T1000 (cell line): ENCODE measurements at regions not wholly inside any gene's neighbourhood (a gene's known extent, or its start where the extent isn't known, plus 50 kb on each side); places are given as distances from the start of the nearest gene placed in this dataset.
A peak's percentile ranks its signal among the peaks of the same experiment; 100 is the strongest.

Source experiments
- DNase-seq: peaks from one replicate; lab custom pipeline; 2025; ENCODE audit warnings: mixed read lengths; lab: John Stamatoyannopoulos, UW

DNA sequence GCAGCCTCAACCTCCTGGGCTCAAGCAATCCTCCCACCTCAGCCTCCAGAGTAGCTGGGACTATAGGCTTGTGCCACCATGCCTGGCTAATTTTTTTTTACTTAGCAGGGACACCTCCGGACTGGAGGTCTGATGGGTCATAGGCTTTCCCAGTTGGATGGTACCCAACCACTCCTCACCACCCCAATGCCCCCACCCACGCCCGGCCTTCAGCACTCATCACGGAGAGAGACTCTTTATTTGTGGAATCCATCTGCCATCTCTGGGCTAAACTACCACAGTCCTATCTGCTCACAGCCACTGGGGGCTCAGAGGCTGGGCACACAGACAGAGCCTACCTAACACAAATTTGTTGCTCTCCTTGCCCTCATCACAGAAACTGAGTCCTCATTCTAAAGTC is 58.3 kb upstream of the STXBP1 start:
- no peak for DNase-seq

DNA sequence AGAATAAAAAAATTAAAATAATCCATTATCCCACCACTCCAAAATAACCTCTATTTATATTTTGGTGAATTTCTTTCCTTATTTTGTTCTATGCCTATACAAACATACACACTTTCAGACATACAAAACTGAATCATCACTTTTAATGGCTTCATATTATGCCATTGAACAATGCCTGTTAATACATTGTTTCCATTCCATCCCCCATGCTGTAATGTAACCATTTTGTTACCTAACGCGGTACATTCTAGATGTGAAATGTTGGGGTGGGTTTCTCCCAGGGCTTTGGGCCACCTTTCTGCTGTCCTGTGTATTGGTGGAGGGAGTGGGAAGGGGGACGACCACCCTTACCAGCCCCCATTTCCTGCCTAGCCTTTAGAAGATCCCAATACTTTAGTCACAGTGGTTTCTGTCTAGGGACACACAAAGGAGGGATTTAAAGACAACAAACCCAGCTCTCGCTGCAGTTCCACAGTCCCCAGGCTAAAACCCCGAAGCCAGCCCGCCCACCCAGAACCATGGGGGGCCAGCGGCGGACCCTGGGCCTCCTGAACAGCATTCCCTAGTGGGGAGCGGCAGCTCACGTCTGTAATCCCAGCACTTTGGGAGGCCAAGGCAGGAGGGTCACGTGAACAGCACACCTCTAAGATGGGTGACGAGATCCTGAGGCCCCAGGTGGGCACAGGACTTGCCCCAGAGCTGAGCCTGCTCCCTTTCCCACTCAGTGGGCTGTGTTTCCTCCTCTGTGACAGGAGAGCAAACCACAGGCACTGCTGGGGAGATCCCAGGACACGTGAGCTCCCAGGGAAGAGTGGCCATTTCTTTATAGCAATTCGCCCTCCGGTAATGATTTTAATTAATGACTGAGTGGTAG is 56.9 kb upstream of the STXBP1 start:
- no peak for DNase-seq

DNA sequence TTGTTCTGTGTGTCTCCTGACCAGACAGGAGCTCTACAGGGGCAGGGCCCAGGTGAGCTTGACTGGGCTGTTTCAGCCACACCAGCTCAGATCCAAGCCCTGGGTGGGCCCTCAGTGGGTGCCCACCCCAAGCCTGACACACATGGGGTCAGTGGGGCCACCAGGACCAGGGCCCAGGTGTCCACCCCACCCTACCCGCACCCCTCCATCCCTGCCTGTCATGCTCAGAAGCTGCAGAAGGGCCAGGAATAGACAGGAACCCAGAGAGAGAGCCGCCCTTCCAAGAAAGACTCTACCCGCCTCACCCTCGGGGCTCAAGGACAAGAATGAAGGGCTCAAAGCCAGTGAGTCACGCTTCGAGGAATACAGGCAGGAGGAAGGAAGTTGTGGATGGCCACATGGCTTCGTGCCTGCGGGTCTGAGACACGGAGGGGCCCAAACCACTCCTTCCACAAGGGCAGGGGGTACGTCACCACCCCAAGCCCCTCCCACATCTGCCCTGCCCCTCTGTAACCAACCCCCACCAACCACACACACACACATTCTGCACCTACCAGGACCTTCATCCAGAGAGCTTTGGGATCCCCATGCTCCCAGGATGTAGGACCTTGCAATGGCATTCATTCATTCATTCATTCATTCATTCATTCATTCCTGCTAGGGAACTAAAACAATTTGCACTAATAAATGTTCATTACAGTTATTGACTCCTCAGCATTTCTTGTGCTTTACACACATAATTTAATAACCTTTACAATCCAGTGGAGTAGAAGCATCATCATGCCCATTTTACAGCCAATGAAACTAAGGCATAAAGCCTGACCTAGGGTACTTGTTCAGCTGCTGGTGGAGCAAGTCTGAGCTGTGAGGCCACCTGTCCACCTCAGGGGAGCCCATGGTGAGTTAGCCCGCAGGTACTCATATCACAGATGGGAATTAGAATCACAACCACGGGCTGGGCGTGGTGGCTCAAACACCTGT is 55.9 kb upstream of the STXBP1 start:
- peak; percentile 81 for DNase-seq

DNA sequence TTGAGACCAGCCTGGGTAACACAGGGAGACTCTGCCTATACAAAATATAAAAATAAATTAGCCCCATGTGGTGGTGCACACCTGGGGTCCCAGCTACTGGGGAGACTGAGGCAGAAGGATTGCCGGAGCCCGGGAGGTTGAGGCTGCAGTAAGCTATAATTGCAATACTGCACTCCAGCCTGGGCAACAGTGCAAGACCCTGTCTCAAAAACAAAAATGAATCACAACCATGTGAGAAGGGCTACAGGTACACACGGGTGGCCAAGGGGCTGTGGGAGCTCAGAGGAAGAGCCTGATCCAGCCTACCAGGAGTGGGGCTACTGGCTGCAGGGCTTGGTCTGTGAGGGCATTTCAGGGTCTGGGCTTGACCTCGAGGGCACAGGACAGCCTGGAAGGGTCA is 55.2 kb upstream of the STXBP1 start:
- DNase-seq: no peak

DNA sequence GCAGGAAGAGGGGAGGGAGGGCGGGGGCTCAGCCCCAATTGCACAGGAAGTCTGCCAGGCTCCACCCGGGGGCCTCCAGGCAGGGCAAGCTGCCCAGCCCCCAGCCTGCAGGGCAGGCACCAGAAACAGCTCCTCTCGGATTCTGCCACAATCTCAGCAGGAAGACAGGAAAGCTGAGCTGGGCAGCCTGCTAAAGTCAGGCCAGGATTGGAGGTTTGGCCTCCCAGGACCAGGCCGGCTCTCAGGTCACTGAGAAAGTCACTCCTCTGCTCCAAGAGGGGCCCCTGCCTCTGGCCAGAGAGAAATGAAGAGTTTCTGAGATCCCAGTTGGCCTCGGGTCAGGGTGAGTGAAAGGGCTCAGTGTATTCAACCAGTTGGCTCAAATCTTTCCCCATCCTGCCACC is 54.6 kb upstream of the STXBP1 start:
- peak; percentile 22 for DNase-seq

DNA sequence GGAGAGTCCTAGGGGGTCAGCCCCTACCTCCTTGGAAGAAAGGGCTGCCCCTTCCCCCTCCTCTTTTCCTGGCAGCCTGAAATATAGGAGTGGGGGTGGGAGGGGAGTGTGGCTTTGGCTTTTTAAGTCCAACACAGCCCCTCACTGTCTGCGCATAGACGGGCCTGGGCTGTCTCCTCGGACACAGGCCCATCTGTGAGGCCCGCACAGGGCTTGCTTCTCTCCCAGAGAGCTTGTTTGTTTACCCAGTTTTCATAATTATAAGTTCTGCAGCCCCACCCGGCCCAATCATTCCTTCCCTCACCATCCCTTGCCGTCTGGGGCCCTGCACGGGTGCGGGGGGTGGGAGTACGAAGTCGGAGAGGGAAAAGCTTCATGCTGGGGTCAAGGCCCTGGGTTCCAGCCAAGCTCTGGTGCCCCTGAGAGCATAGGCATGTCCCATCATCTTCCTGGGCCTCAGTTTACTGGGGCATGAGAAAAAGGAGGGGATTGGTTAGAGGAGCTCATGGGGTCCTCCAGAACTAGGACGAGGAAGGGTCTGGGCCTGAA is 54.0 kb upstream of the STXBP1 start:
- DNase-seq: no peak

DNA sequence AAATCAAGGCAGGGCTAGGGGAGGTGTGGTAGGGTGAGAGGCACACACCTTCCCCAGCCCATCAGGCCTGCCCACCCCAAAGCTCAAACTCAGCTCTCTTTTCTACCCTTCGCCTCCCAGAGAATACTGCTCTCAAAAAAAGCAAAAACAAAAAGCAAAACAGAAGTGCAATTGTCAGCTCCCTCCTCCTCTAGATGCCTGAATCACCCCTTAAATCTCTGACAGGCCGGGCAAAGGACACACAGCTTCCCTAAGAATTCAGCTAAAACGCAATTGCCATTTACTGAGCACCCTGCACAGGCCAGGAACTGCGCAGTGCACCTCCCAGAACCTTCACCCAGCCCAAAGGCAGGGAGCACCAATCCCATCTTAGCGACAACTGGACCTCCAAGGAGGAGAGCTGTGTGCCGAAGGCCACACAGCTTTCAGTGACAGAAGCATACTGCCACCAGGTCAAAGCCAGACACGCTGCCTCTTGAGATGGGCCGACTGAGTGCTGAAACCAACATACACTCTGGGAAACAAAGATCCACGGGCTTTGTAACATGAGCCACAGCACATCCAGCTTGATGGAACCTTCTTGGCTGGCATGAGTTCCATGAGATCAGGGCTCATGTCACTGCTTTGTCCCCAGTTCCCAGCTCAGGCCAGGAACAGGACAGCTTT is 53.4 kb upstream of the STXBP1 start:
- no peak for DNase-seq

DNA sequence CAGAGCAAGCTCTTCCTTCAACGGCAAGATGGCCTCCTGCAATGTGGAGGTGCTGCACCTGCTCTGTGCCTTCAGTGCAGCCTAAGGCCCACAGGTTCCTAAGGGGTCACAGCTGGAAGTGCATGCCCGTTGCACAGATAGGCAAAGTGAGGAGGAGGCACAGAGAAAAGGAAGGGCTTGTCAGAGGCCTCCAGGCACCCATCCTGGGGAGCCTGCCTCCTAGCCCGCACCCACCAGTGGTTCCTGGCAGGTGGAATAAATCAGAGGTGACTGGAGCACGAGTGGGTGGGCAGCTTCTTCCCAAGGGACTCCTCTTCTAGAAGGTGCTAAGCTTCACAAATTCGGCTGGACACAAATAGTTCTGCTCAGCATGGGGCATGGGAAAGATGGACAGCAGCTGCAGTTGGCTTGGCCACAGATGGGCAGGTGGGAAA is 52.8 kb upstream of the STXBP1 start:
- no peak for DNase-seq

DNA sequence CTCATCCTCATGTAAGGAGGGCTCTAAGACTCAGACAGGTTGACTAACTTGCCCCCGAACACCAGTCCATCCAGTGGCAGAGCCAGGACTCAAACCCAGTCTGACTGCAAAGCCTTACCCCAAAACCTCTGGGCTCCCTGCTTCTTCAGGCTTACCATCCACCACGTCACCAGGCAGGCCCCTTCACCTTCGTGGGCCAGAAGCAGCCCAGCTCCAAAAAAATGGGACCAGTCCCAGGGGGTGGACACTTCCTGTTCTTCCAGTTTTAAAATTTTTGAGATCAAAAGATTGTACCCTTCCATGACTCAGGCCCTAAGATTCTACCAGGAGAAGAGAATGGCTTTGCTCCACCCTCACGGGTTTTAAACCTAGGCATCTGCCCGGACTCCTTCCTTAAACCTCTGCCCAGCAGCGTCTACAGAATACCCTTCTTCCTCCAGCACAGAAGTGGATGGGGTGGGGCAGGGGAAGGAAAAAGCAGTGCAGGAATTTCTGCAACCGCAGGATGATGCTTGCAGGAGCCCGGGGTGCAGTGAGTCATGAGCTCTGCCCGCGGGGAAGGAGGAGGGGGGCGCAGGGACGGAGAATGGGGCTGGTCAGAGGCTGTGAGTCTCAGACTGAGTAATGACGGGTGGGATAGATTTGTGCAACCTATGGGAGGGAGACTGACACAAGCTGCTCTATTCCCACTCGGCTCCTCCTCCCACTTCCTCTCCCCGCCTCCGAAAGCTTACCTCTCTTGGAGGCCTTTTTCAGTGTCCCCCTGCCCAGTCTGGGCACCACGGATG is 50.4 kb upstream of the STXBP1 start:
- peak; percentile 95 for DNase-seq
